HL-60 (cell line): ENCODE measurements at regions not wholly inside any gene's neighbourhood (a gene's known extent, or its start where the extent isn't known, plus 50 kb on each side); places are given as distances from the start of the nearest gene placed in this dataset.
"Not testable (repeated sequence)": the region's sequence is repeated elsewhere in the genome, so short reads cannot be mapped to it uniquely, and the experiment has no call there.

ENCODE experiments used
- CTCF ChIP-seq: IDR thresholded peaks from one replicate; pipeline ENCODE4 v1.5.1; 2011; ENCODE audit warnings: low read length, control low read depth, inconsistent platforms; ENCODE audit not compliant: insufficient read depth
- POLR2AphosphoS5 ChIP-seq: IDR thresholded peaks from 2 replicates; pipeline ENCODE4 v1.6.1; 2012; ENCODE audit warnings: low read depth

DNA sequence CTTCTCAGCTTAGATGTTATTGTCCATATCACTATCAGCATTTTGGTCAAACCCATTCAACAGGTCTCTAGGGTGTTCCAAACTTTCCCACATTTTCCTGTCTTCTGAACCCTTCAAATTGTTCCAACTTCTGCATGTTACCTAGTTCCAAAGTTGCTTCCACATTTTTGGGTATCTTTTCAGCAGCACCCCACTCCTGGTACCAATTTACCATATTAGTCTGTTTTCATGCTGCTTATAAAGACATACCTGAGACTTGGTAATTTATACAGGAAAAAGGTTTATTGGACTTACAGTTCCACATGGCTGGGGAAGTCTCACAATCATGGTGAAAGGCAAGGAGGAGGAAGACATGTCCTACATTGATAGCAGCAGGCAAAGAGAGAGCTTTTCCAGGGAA is 1187.6 kb downstream of the MRPL39 start:
- not testable (repeated sequence) for TF ChIP-seq CTCF, POLR2AphosphoS5
